CD8-positive, alpha-beta memory T cell (primary cell): ENCODE measurements at regions not wholly inside any gene's neighbourhood (a gene's known extent, or its start where the extent isn't known, plus 50 kb on each side); places are given as distances from the start of the nearest gene placed in this dataset.

Experiments used
- CTCF ChIA-PET: fragments of 350-600 bp; sonication (Branson Sonifier 250); formaldehyde crosslinking; loops from one replicate; lab custom pipeline; 2021; ENCODE audit warnings: antibody characterized with exemption; lab: Charles Lee
- POLR2A ChIA-PET: fragments of 350-600 bp; sonication (Branson Sonifier 250); formaldehyde crosslinking; loops from one replicate; lab custom pipeline; 2021; ENCODE audit warnings: antibody characterized with exemption; lab: Charles Lee
- DNase-seq, 5 donors: peaks; one replicate each; pipeline versions ENCODE4 v3.0.0 to v3.0.0-alpha.2; 2020 to 2022; ENCODE audit warnings: mixed read lengths in 1 of 5
- H3K27ac ChIP-seq: one replicate; pipeline ENCODE4 v1.7.0; 2013; ENCODE audit warnings: low read depth, mild to moderate bottlenecking, low read length, moderate library complexity
- H3K27me3 ChIP-seq: 2 replicates; pipeline ENCODE4 v1.7.0; 2013; ENCODE audit warnings: low read length, mild to moderate bottlenecking; ENCODE audit not compliant: insufficient read depth, poor library complexity, severe bottlenecking
- H3K36me3 ChIP-seq: 2 replicates; pipeline ENCODE4 v1.7.0; 2013; ENCODE audit warnings: mild to moderate bottlenecking, low read length, moderate library complexity; ENCODE audit not compliant: insufficient read depth
- H3K4me1 ChIP-seq: 2 replicates; pipeline ENCODE4 v1.7.0; 2013; ENCODE audit warnings: mild to moderate bottlenecking, low read length, moderate library complexity; ENCODE audit not compliant: insufficient read depth
- H3K4me3 ChIP-seq: 2 replicates; pipeline ENCODE4 v1.7.0; 2013; ENCODE audit warnings: mild to moderate bottlenecking, low read length
- H3K9me3 ChIP-seq: 2 replicates; pipeline ENCODE4 v1.7.0; 2013; ENCODE audit warnings: mild to moderate bottlenecking, low read length
- H3K27ac Mint-ChIP-seq, 8 donors: one replicate each; pipeline ENCODE4 v1.8.0; 2020 to 2021; ENCODE audit warnings: mixed read lengths in 8 of 8, mild to moderate bottlenecking in 6 of 8, inconsistent platforms in 3 of 8, moderate library complexity in 3 of 8
- H3K27me3 Mint-ChIP-seq, 2 donors: one replicate each; pipeline ENCODE4 v1.8.0; 2020 to 2021; ENCODE audit warnings: mixed read lengths in 2 of 2, mild to moderate bottlenecking in 1 of 2, moderate library complexity in 1 of 2
- H3K36me3 Mint-ChIP-seq, 3 donors: one replicate each; pipeline ENCODE4 v1.8.0; 2020 to 2021; ENCODE audit warnings: mixed read lengths in 3 of 3, inconsistent platforms in 1 of 3, mild to moderate bottlenecking in 1 of 3
- H3K4me1 Mint-ChIP-seq, 3 donors: one replicate each; pipeline ENCODE4 v1.8.0; 2020 to 2021; ENCODE audit warnings: mixed read lengths in 3 of 3, inconsistent platforms in 1 of 3, mild to moderate bottlenecking in 1 of 3
- H3K4me3 Mint-ChIP-seq, 7 donors: one replicate each; pipeline ENCODE4 v1.8.0; 2020 to 2021; ENCODE audit warnings: mixed read lengths in 7 of 7, mild to moderate bottlenecking in 6 of 7, moderate library complexity in 4 of 7, inconsistent platforms in 2 of 7
- H3K9me3 Mint-ChIP-seq, 5 donors: one replicate each; pipeline ENCODE4 v1.8.0; 2020 to 2022; ENCODE audit warnings: mixed read lengths in 5 of 5, mild to moderate bottlenecking in 3 of 5, moderate library complexity in 2 of 5, inconsistent platforms in 1 of 5

GRCh38 chr18:78108554-78108953, 858.9 kb downstream of the GALR1 start:
- no peaks in the 10 kb centered on the region for H3K4me1 Mint-ChIP-seq
- Histone ChIP-seq H3K4me3 (no peak overlapping the region), H3K4me1 (no peaks in the 10 kb centered on the region), H3K27me3 (no peaks in the 10 kb centered on the region), H3K36me3 (no peaks in the 10 kb centered on the region), H3K9me3 (no peaks in the 10 kb centered on the region), H3K27ac (no peak overlapping the region)
- H3K4me3 Mint-ChIP-seq, result no peak overlapping the region
- peaks cover 0 to 9% (median 2%) of the 10 kb centered on the region in 5 donors for H3K9me3 Mint-ChIP-seq
- ChIA-PET POLR2A (no interaction called here), CTCF (no interaction called here)
- H3K27me3 Mint-ChIP-seq, result peaks cover 0 to 4% of the 10 kb centered on the region in 2 donors
- H3K36me3 Mint-ChIP-seq, result no peaks in the 10 kb centered on the region
- DNase-seq, result no peak
- no peak overlapping the region for H3K27ac Mint-ChIP-seq

GRCh38 chr18:78113136-78113939, 863.7 kb downstream of the GALR1 start:
- Mint-ChIP-seq H3K4me3 (no peak overlapping the region), H3K4me1 (no peaks in the 10 kb centered on the region), H3K27ac (no peak overlapping the region), H3K27me3 (no peaks in the 10 kb centered on the region), H3K9me3 (peaks cover 0 to 4% (median under 1%) of the 10 kb centered on the region in 5 donors), H3K36me3 (no peaks in the 10 kb centered on the region)
- H3K36me3 ChIP-seq, result no peaks in the 10 kb centered on the region
- ChIA-PET CTCF (no interaction called here), POLR2A (no interaction called here)
- no peak overlapping the region for H3K4me3 ChIP-seq
- no peaks in the 10 kb centered on the region for H3K9me3 ChIP-seq
- H3K4me1 ChIP-seq, result no peaks in the 10 kb centered on the region
- DNase-seq, result no peak
- H3K27me3 ChIP-seq, result no peaks in the 10 kb centered on the region
- H3K27ac ChIP-seq, result no peak overlapping the region

GRCh38 chr18:78113940-78114251, 864.2 kb downstream of the GALR1 start:
- no peak for DNase-seq
- peaks cover 0 to 7% (median 2%) of the 10 kb centered on the region in 5 donors for H3K9me3 Mint-ChIP-seq
- no peaks in the 10 kb centered on the region for H3K36me3 Mint-ChIP-seq
- no peaks in the 10 kb centered on the region for H3K4me1 ChIP-seq
- no peak overlapping the region for H3K4me3 Mint-ChIP-seq
- H3K27me3 ChIP-seq, result no peaks in the 10 kb centered on the region
- H3K27me3 Mint-ChIP-seq, result no peaks in the 10 kb centered on the region
- H3K4me1 Mint-ChIP-seq, result no peaks in the 10 kb centered on the region
- no peak overlapping the region for H3K27ac Mint-ChIP-seq
- no peak overlapping the region for H3K4me3 ChIP-seq
- no peaks in the 10 kb centered on the region for H3K9me3 ChIP-seq
- no peaks in the 10 kb centered on the region for H3K36me3 ChIP-seq
- POLR2A ChIA-PET, result no interaction called here
- CTCF ChIA-PET, result no interaction called here
- H3K27ac ChIP-seq, result no peak overlapping the region

GRCh38 chr18:78115896-78116561, 863.6 kb upstream of the SALL3 start:
- Mint-ChIP-seq H3K27ac (no peak overlapping the region), H3K27me3 (peaks cover 0 to 2% of the 10 kb centered on the region in 2 donors), H3K4me3 (no peak overlapping the region), H3K36me3 (no peaks in the 10 kb centered on the region), H3K4me1 (no peaks in the 10 kb centered on the region), H3K9me3 (peaks cover 0 to 17% (median 5%) of the 10 kb centered on the region in 5 donors)
- H3K9me3 ChIP-seq, result no peaks in the 10 kb centered on the region
- DNase-seq, result no peak
- ChIA-PET POLR2A (no interaction called here), CTCF (no interaction called here)
- no peaks in the 10 kb centered on the region for H3K27me3 ChIP-seq
- no peaks in the 10 kb centered on the region for H3K4me1 ChIP-seq
- no peaks in the 10 kb centered on the region for H3K36me3 ChIP-seq
- no peak overlapping the region for H3K27ac ChIP-seq
- H3K4me3 ChIP-seq, result no peak overlapping the region

- no peak for DNase-seq
- peaks cover 3 to 21% (median 19%) of the 10 kb centered on the region in 5 donors for H3K9me3 Mint-ChIP-seq
- Histone ChIP-seq H3K4me1 (no peaks in the 10 kb centered on the region), H3K9me3 (no peaks in the 10 kb centered on the region), H3K27ac (no peak overlapping the region), H3K27me3 (no peaks in the 10 kb centered on the region), H3K36me3 (no peaks in the 10 kb centered on the region), H3K4me3 (no peak overlapping the region)
- peaks cover 0 to 2% of the 10 kb centered on the region in 2 donors for H3K27me3 Mint-ChIP-seq
- no peaks in the 10 kb centered on the region for H3K4me1 Mint-ChIP-seq
- no peak overlapping the region for H3K4me3 Mint-ChIP-seq
- H3K27ac Mint-ChIP-seq, result no peak overlapping the region
- ChIA-PET POLR2A (no interaction called here), CTCF (no interaction called here)
- H3K36me3 Mint-ChIP-seq, result peaks cover 0 to 7% (median 0%) of the 10 kb centered on the region in 3 donors
Observed at GRCh38 chr18:78123144-78123909, 856.3 kb upstream of the SALL3 start.

GRCh38 chr18:78123926-78124797, 855.5 kb upstream of the SALL3 start:
- Mint-ChIP-seq H3K27ac (no peak overlapping the region), H3K4me3 (no peak overlapping the region)
- CTCF ChIA-PET, result no interaction called here

GRCh38 chr18:78125206-78125896, 854.3 kb upstream of the SALL3 start:
- no peak overlapping the region for H3K4me3 Mint-ChIP-seq
- H3K27ac ChIP-seq, result no peak overlapping the region
- CTCF ChIA-PET, result no interaction called here
- H3K36me3 Mint-ChIP-seq, result peaks cover 0 to 7% (median 0%) of the 10 kb centered on the region in 3 donors
- H3K9me3 ChIP-seq, result no peaks in the 10 kb centered on the region
- peaks cover 0 to 2% of the 10 kb centered on the region in 2 donors for H3K27me3 Mint-ChIP-seq
- no peaks in the 10 kb centered on the region for H3K36me3 ChIP-seq
- no peak for DNase-seq
- no peak overlapping the region for H3K4me3 ChIP-seq
- no peaks in the 10 kb centered on the region for H3K27me3 ChIP-seq
- peaks cover 3 to 19% (median 15%) of the 10 kb centered on the region in 5 donors for H3K9me3 Mint-ChIP-seq
- H3K4me1 ChIP-seq, result no peaks in the 10 kb centered on the region
- H3K4me1 Mint-ChIP-seq, result no peaks in the 10 kb centered on the region
- POLR2A ChIA-PET, result no interaction called here
- H3K27ac Mint-ChIP-seq, result no peak overlapping the region

More at GRCh38 chr18:78123926-78124797, 855.5 kb upstream of the SALL3 start:
- peaks cover 0 to 2% of the 10 kb centered on the region in 2 donors for H3K27me3 Mint-ChIP-seq
- H3K36me3 Mint-ChIP-seq, result peaks cover 0 to 7% (median 0%) of the 10 kb centered on the region in 3 donors
- no peaks in the 10 kb centered on the region for H3K27me3 ChIP-seq
- POLR2A ChIA-PET, result no interaction called here
- no peaks in the 10 kb centered on the region for H3K4me1 ChIP-seq
- H3K9me3 Mint-ChIP-seq, result peaks cover 3 to 20% (median 19%) of the 10 kb centered on the region in 5 donors
- no peak for DNase-seq
- H3K4me3 ChIP-seq, result no peak overlapping the region
- H3K9me3 ChIP-seq, result no peaks in the 10 kb centered on the region
- no peak overlapping the region for H3K27ac ChIP-seq
- no peaks in the 10 kb centered on the region for H3K36me3 ChIP-seq
- no peaks in the 10 kb centered on the region for H3K4me1 Mint-ChIP-seq
